Keratinocyte (primary cell): ENCODE measurements at regions not wholly inside any gene's neighbourhood (a gene's known extent, or its start where the extent isn't known, plus 50 kb on each side); places are given as distances from the start of the nearest gene placed in this dataset.

Experiments
- DNase-seq: peaks from one replicate; pipeline ENCODE4 v3.0.0-alpha.2; 2011; ENCODE audit warnings: low read depth, missing footprints, low spot score
- FAIRE-seq: peaks from 2 replicates; lab custom pipeline; 2011; peaks lifted over from hg19 to GRCh38; lab: Jason Lieb, UNC
- H2AFZ ChIP-seq: 2 replicates; pipeline ENCODE4 v1.6.0; 2012; ENCODE audit warnings: low read length, control low read depth, inconsistent platforms; ENCODE audit not compliant: control insufficient read depth
- H3K27ac ChIP-seq: 2 replicates; pipeline ENCODE4 v1.5.1; 2011; ENCODE audit warnings: low read length; ENCODE audit not compliant: control insufficient read depth, insufficient read depth
- H3K27me3 ChIP-seq: 3 replicates; pipeline ENCODE4 v1.6.0; 2011; ENCODE audit warnings: low read length; ENCODE audit not compliant: control insufficient read depth, insufficient read depth; ENCODE audit errors: extremely low read depth
- H3K36me3 ChIP-seq, 2 experiments: 2 replicates in 1 of 2; 3 replicates in 1 of 2; pipeline ENCODE4 v1.5.1; 2011; ENCODE audit warnings: low read length in 2 of 2, mild to moderate bottlenecking in 1 of 2; ENCODE audit not compliant: control insufficient read depth in 2 of 2, insufficient read depth in 2 of 2; ENCODE audit errors: extremely low read depth in 1 of 2
- H3K4me1 ChIP-seq: 3 replicates; pipeline ENCODE4 v1.5.1; 2011; ENCODE audit warnings: low read length; ENCODE audit not compliant: control insufficient read depth, insufficient read depth; ENCODE audit errors: extremely low read depth
- H3K4me2 ChIP-seq: 3 replicates; pipeline ENCODE4 v1.6.0; 2011; ENCODE audit warnings: low read depth, low read length; ENCODE audit not compliant: control insufficient read depth, insufficient read depth; ENCODE audit errors: extremely low read depth
- H3K4me3 ChIP-seq, 3 experiments: fragments of 200-600 bp in 1 of 3; sonication (generic) in 1 of 3; 2 replicates in 2 of 3; 3 replicates in 1 of 3; pipeline ENCODE4 v1.5.1; 2011 to 2016; ENCODE audit warnings: low read length in 3 of 3, mild to moderate bottlenecking in 3 of 3, control low read depth in 2 of 3, inconsistent platforms in 1 of 3, low read depth in 1 of 3, mixed read lengths in 1 of 3, mixed run types in 1 of 3, moderate library complexity in 1 of 3; ENCODE audit not compliant: control insufficient read depth in 2 of 3, insufficient read depth in 2 of 3; ENCODE audit errors: extremely low read depth in 1 of 3
- H3K79me2 ChIP-seq: 2 replicates; pipeline ENCODE4 v1.6.0; 2012; ENCODE audit warnings: low read length; ENCODE audit not compliant: control insufficient read depth, insufficient read depth
- H3K9ac ChIP-seq: 3 replicates; pipeline ENCODE4 v1.6.0; 2011; ENCODE audit warnings: low read length; ENCODE audit not compliant: control insufficient read depth, insufficient read depth; ENCODE audit errors: extremely low read depth
- H3K9me1 ChIP-seq: 3 replicates; pipeline ENCODE4 v1.6.0; 2011; ENCODE audit warnings: low read length; ENCODE audit not compliant: control insufficient read depth, insufficient read depth; ENCODE audit errors: extremely low read depth
- H3K9me3 ChIP-seq: 2 replicates; pipeline ENCODE4 v1.5.1; 2012; ENCODE audit warnings: low read depth, low read length; ENCODE audit not compliant: control insufficient read depth
- H4K20me1 ChIP-seq: 3 replicates; pipeline ENCODE4 v1.6.0; 2011; ENCODE audit warnings: low read length; ENCODE audit not compliant: control insufficient read depth, insufficient read depth; ENCODE audit errors: extremely low read depth
- CTCF ChIP-seq, 3 experiments: IDR thresholded peaks in 1 of 3; conservative IDR thresholded peaks in 1 of 3; optimal IDR thresholded peaks in 1 of 3; 2 replicates in 2 of 3; 3 replicates in 1 of 3; pipeline versions ENCODE3 to v1.5.1; 2011; ENCODE audit warnings: low read length in 3 of 3, mild to moderate bottlenecking in 3 of 3, moderate library complexity in 2 of 3, control low read depth in 1 of 3, inconsistent platforms in 1 of 3; ENCODE audit not compliant: insufficient read depth in 2 of 3; ENCODE audit errors: extremely low read depth in 1 of 3
- EZH2 ChIP-seq: IDR thresholded peaks from one replicate; pipeline ENCODE4 v1.6.1; 2012; ENCODE audit warnings: inconsistent platforms, mild to moderate bottlenecking, low read length, moderate library complexity
- dilution Hi-C: fragments of 300-500 bp; cut with MboI; formaldehyde crosslinking; loops from one replicate; pipeline ENCODE4 v1.7.0; 2020; ENCODE audit warnings: low sequenced_read_pairs; ENCODE audit not compliant: extremely low pct_ligation_motif_present

- no peaks in the 10 kb centered on the region for H3K36me3 ChIP-seq
- no peaks in the 10 kb centered on the region for H4K20me1 ChIP-seq
- DNase-seq: no peak
- FAIRE-seq: no peak
- no peak overlapping the region for H3K27ac ChIP-seq
- H3K9me1 ChIP-seq: no peaks in the 10 kb centered on the region
- no peaks in the 10 kb centered on the region for H3K9me3 ChIP-seq
- no peak overlapping the region for H3K9ac ChIP-seq
- peaks cover 40% of the 10 kb centered on the region for H3K27me3 ChIP-seq
- H3K4me1 ChIP-seq: no peaks in the 10 kb centered on the region
- dilution Hi-C loops: no loop called here
- H3K4me3 ChIP-seq: no peak overlapping the region
- H3K79me2 ChIP-seq: no peaks in the 10 kb centered on the region
- H3K4me2 ChIP-seq: no peak overlapping the region
- no peak overlapping the region for H2AFZ ChIP-seq
- TF ChIP-seq EZH2: no peak
- no peak for TF ChIP-seq CTCF (optimal IDR thresholded peaks at IDR 0.05 in 1 of 3, IDR thresholded peaks at IDR 0.05 in 1 of 3, conservative IDR thresholded peaks at IDR 0.05 in 1 of 3; ENCODE audit: extremely low read depth in 1 of 3, insufficient read depth in 2 of 3, low read length in 3 of 3)
Measured at GRCh38 chr16:86823125-86823524, 244.8 kb downstream of the FOXL1 start.

- no peaks in the 10 kb centered on the region for H3K4me1 ChIP-seq
- no peak for TF ChIP-seq CTCF (optimal IDR thresholded peaks at IDR 0.05 in 1 of 3, IDR thresholded peaks at IDR 0.05 in 1 of 3, conservative IDR thresholded peaks at IDR 0.05 in 1 of 3; ENCODE audit: extremely low read depth in 1 of 3, insufficient read depth in 2 of 3, low read length in 3 of 3)
- no peak for TF ChIP-seq EZH2
- no peaks in the 10 kb centered on the region for H3K9me1 ChIP-seq
- no peaks in the 10 kb centered on the region for H3K9me3 ChIP-seq
- DNase-seq (no peak), FAIRE-seq (no peak)
- H4K20me1 ChIP-seq: no peaks in the 10 kb centered on the region
- no peaks in the 10 kb centered on the region for H3K36me3 ChIP-seq
- no peak overlapping the region for H2AFZ ChIP-seq
- no peak overlapping the region for H3K27ac ChIP-seq
- no peak overlapping the region for H3K4me2 ChIP-seq
- H3K27me3 ChIP-seq: peaks cover 32% of the 10 kb centered on the region
- no peaks in the 10 kb centered on the region for H3K79me2 ChIP-seq
- H3K4me3 ChIP-seq: no peak overlapping the region
- dilution Hi-C loops: no loop called here
- H3K9ac ChIP-seq: no peak overlapping the region
Measured at GRCh38 chr16:86823888-86824671, 245.7 kb downstream of the FOXL1 start.
